NCI-H446 (cell line): ENCODE measurements at regions not wholly inside any gene's neighbourhood (a gene's known extent, or its start where the extent isn't known, plus 50 kb on each side); places are given as distances from the start of the nearest gene placed in this dataset.
A peak's percentile ranks its signal among the peaks of the same experiment; 100 is the strongest.

Experiments
- DNase-seq, 2 experiments: peaks; one replicate each; lab custom pipeline; 2025; lab: John Stamatoyannopoulos, UW

- DNase-seq: no peak
Measured at GRCh38 chr2:30048636-30049175, 98.1 kb upstream of the YPEL5 start.

- DNase-seq: no peak
Measured at GRCh38 chr2:30055548-30055947, 91.3 kb upstream of the YPEL5 start.

- DNase-seq: no peak
Measured at GRCh38 chr2:30060562-30060961, 86.2 kb upstream of the YPEL5 start.

GRCh38 chr2:30068067-30068466, 78.7 kb upstream of the YPEL5 start:
- no peak for DNase-seq

- peak; percentile 72 for DNase-seq
Measured at GRCh38 chr2:30072250-30072842, 74.5 kb upstream of the YPEL5 start.

GRCh38 chr2:30073523-30073922, 73.3 kb upstream of the YPEL5 start:
- no peak for DNase-seq

GRCh38 chr2:30074023-30074422, 72.8 kb upstream of the YPEL5 start:
- no peak for DNase-seq

GRCh38 chr2:30078521-30078920, 68.3 kb upstream of the YPEL5 start:
- DNase-seq: no peak

GRCh38 chr2:30084915-30085314, 61.9 kb upstream of the YPEL5 start:
- no peak for DNase-seq

GRCh38 chr2:30089171-30089570, 57.6 kb upstream of the YPEL5 start:
- DNase-seq: no peak

- DNase-seq: no peak
Measured at GRCh38 chr2:30095402-30095801, 51.4 kb upstream of the YPEL5 start.

GRCh38 chr2:30096451-30096850, 50.4 kb upstream of the YPEL5 start:
- no peak for DNase-seq
